OCI-LY1 (cell line): ENCODE measurements at regions not wholly inside any gene's neighbourhood (a gene's known extent, or its start where the extent isn't known, plus 50 kb on each side); places are given as distances from the start of the nearest gene placed in this dataset.

Source experiments
- H2AFZ ChIP-seq: fragments of 200-600 bp; sonication (generic), shearing (Covaris generic); 2 replicates; pipeline ENCODE4 v1.6.0; 2014; ENCODE audit warnings: antibody characterized with exemption, mild to moderate bottlenecking, low read length
- H3F3A ChIP-seq: fragments of 200-600 bp; sonication (generic), shearing (Covaris generic); 2 replicates; pipeline ENCODE4 v1.6.0; 2014; ENCODE audit warnings: mild to moderate bottlenecking, antibody characterized with exemption, low read length, moderate library complexity; ENCODE audit not compliant: insufficient read depth
- H3K27ac ChIP-seq: fragments of 200-600 bp; sonication (generic); 2 replicates; pipeline ENCODE4 v1.5.1; 2014; ENCODE audit warnings: low read length, mixed run types, mild to moderate bottlenecking, low read depth; ENCODE audit not compliant: poor library complexity, severe bottlenecking
- H3K27me3 ChIP-seq: fragments of 200-600 bp; sonication (generic); 2 replicates; pipeline ENCODE4 v1.6.0; 2014; ENCODE audit warnings: antibody characterized with exemption, mild to moderate bottlenecking, low read length, moderate library complexity; ENCODE audit not compliant: insufficient read depth
- H3K36me3 ChIP-seq: fragments of 200-600 bp; sonication (generic); 2 replicates; pipeline ENCODE4 v1.6.1; 2014; ENCODE audit warnings: mild to moderate bottlenecking, antibody characterized with exemption, low read length, moderate library complexity, mixed read lengths; ENCODE audit not compliant: insufficient read depth
- H3K4me1 ChIP-seq: fragments of 200-600 bp; sonication (generic); 2 replicates; pipeline ENCODE4 v1.5.1; 2014; ENCODE audit warnings: mild to moderate bottlenecking, low read length, moderate library complexity; ENCODE audit not compliant: insufficient read depth, severe bottlenecking
- H3K4me2 ChIP-seq: fragments of 200-600 bp; sonication (generic), shearing (Covaris generic); 2 replicates; pipeline ENCODE4 v1.6.1; 2014; ENCODE audit warnings: low read length
- H3K4me3 ChIP-seq: fragments of 200-600 bp; sonication (generic); 2 replicates; pipeline ENCODE4 v1.5.1; 2014; ENCODE audit warnings: low read length, low read depth, mild to moderate bottlenecking, mixed read lengths; ENCODE audit not compliant: poor library complexity, severe bottlenecking
- H3K79me2 ChIP-seq: fragments of 200-600 bp; shearing (Covaris generic); 2 replicates; pipeline ENCODE4 v1.6.1; 2016; ENCODE audit warnings: mixed run types, low read length, mixed read lengths; ENCODE audit not compliant: insufficient read depth
- H3K9ac ChIP-seq: fragments of 200-600 bp; sonication (generic), shearing (Covaris generic); 2 replicates; pipeline ENCODE4 v1.6.1; 2014; ENCODE audit warnings: mild to moderate bottlenecking, low read length, mixed read lengths
- H3K9me2 ChIP-seq: fragments of 200-600 bp; sonication (generic), shearing (Covaris generic); 2 replicates; pipeline ENCODE4 v1.6.1; 2014; ENCODE audit warnings: low read depth, mild to moderate bottlenecking, low read length, mixed read lengths
- H3K9me3 ChIP-seq: fragments of 200-600 bp; shearing (Covaris generic); 2 replicates; pipeline ENCODE4 v1.6.1; 2014; ENCODE audit warnings: low read length, mixed read lengths
- H4K20me1 ChIP-seq: fragments of 200-600 bp; sonication (generic), shearing (Covaris generic); 2 replicates; pipeline ENCODE4 v1.6.0; 2016; ENCODE audit warnings: mild to moderate bottlenecking, low read length; ENCODE audit not compliant: insufficient read depth
- EZH2 ChIP-seq: fragments of 200-600 bp; sonication (generic), shearing (Covaris generic); IDR thresholded peaks from 2 replicates; pipeline ENCODE4 v1.8.0; 2017; ENCODE audit warnings: borderline replicate concordance, mixed run types, mild to moderate bottlenecking, antibody characterized with exemption, low read length, moderate library complexity, mixed read lengths
- TF ChIP-seq, protein P1 (sequence below): fragments of 200-600 bp; sonication (generic), shearing (Covaris generic); IDR thresholded peaks from 2 replicates; pipeline ENCODE4 v1.5.1; 2017; ENCODE audit warnings: mild to moderate bottlenecking, antibody characterized with exemption, low read length, moderate library complexity, mixed read lengths

DNA sequence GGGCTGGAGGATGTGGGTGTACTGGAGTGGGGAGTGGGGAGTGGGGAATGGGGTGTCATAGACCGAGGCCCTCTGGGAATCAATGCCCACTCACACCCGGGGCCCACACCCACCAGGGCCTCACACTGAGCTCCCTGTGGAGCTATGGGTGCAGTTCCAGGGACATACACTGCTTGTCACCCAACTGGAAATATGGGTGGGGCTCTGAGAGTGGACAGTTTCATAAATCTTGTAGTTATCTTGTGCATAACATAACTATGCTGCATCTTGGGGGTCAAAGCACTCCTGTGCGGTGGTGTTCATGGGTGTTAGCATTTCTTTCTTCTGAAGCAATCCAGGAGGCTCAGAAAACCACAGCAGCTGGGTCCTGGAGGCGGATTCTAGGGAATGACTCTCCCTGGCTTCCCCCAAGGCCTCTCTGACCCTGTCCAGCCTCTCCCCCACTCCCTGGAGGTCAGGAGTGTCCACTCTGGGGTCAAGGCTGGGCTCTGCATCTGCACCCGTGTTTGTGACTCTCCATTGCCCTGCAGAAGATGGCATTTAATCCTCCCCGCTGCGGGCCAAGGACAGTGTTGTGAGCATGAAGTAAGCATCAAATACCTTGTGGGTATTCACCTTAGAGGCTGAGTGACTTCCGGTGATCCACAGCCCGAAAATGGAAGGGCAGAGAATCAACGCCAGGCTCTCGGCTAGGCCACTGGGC, 172.5 kb downstream of the CTTN start:
- H2AFZ ChIP-seq: no peak overlapping the region
- H3K79me2 ChIP-seq: no peaks in the 10 kb centered on the region
- H3K4me3 ChIP-seq: no peak overlapping the region
- no peaks in the 10 kb centered on the region for H3K36me3 ChIP-seq
- H3K27ac ChIP-seq: no peak overlapping the region
- no peak overlapping the region for H3K9ac ChIP-seq
- H3K9me3 ChIP-seq: no peaks in the 10 kb centered on the region
- peaks cover 5% of the 10 kb centered on the region; the same call in 1 of the 2 replicates for H3K27me3 ChIP-seq
- H3K4me1 ChIP-seq: no peaks in the 10 kb centered on the region
- no peaks in the 10 kb centered on the region for H3K9me2 ChIP-seq
- TF ChIP-seq, protein P1, sequence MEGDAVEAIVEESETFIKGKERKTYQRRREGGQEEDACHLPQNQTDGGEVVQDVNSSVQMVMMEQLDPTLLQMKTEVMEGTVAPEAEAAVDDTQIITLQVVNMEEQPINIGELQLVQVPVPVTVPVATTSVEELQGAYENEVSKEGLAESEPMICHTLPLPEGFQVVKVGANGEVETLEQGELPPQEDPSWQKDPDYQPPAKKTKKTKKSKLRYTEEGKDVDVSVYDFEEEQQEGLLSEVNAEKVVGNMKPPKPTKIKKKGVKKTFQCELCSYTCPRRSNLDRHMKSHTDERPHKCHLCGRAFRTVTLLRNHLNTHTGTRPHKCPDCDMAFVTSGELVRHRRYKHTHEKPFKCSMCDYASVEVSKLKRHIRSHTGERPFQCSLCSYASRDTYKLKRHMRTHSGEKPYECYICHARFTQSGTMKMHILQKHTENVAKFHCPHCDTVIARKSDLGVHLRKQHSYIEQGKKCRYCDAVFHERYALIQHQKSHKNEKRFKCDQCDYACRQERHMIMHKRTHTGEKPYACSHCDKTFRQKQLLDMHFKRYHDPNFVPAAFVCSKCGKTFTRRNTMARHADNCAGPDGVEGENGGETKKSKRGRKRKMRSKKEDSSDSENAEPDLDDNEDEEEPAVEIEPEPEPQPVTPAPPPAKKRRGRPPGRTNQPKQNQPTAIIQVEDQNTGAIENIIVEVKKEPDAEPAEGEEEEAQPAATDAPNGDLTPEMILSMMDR: no peak
- no peak for TF ChIP-seq EZH2
- H3K4me2 ChIP-seq: no peak overlapping the region
- H4K20me1 ChIP-seq: no peaks in the 10 kb centered on the region
- H3F3A ChIP-seq: no peaks in the 10 kb centered on the region

- no peaks in the 10 kb centered on the region for H4K20me1 ChIP-seq
- no peak overlapping the region for H2AFZ ChIP-seq
- TF ChIP-seq, protein P1: no peak
- no peak for TF ChIP-seq EZH2
- H3K4me1 ChIP-seq: no peaks in the 10 kb centered on the region
- H3K27ac ChIP-seq: no peak overlapping the region
- H3K79me2 ChIP-seq: no peaks in the 10 kb centered on the region
- no peaks in the 10 kb centered on the region for H3K9me2 ChIP-seq
- H3K9ac ChIP-seq: no peak overlapping the region
- no peaks in the 10 kb centered on the region for H3K9me3 ChIP-seq
- H3K4me2 ChIP-seq: no peak overlapping the region
- H3K4me3 ChIP-seq: no peak overlapping the region
- no peaks in the 10 kb centered on the region for H3K36me3 ChIP-seq
- H3F3A ChIP-seq: no peaks in the 10 kb centered on the region
- H3K27me3 ChIP-seq: peaks cover 5% of the 10 kb centered on the region; the same call in 1 of the 2 replicates
Observed at GRCh38 chr11:70572974-70573260, 174.6 kb downstream of the CTTN start.

DNA sequence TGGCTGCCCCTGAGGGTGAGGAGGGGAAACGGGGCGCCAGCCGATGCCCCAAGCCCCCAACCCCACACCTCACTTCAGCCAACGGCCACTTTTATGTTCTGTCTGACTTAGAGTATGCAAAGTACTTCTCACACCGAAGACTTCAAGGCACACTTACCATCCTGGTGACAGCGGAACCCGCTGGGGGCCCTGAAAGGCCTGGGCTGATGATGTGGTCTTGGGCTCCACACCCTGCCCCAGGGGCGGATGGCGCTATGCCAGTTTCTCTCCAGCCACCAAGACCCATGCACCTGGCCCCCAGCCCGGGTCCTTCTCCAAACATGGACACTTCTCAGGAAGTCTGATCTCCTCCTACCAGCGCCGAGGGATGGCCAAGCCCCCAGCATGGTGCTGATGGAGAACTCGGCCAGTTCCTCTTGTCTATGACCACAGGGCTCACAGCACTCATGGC, 175.4 kb downstream of the CTTN start:
- H3K4me2 ChIP-seq: no peak overlapping the region
- H3K9me2 ChIP-seq: no peaks in the 10 kb centered on the region
- H3K36me3 ChIP-seq: no peaks in the 10 kb centered on the region
- no peaks in the 10 kb centered on the region for H4K20me1 ChIP-seq
- H3F3A ChIP-seq: no peaks in the 10 kb centered on the region
- no peaks in the 10 kb centered on the region for H3K9me3 ChIP-seq
- H3K79me2 ChIP-seq: no peaks in the 10 kb centered on the region
- H2AFZ ChIP-seq: no peak overlapping the region
- TF ChIP-seq, protein P1: no peak
- H3K4me1 ChIP-seq: no peaks in the 10 kb centered on the region
- peaks cover 5% of the 10 kb centered on the region; the same call in 1 of the 2 replicates for H3K27me3 ChIP-seq
- no peak overlapping the region for H3K9ac ChIP-seq
- no peak overlapping the region for H3K27ac ChIP-seq
- H3K4me3 ChIP-seq: no peak overlapping the region
